ENCODE measurements at regions not wholly inside any gene's neighbourhood (a gene's known extent, or its start where the extent isn't known, plus 50 kb on each side); places are given as distances from the start of the nearest gene placed in this dataset.

- DNase-seq (ENCODE audit: low read depth, low spot score), result no peak
- ChIA-PET POLR2A (no interaction called here), CTCF (no interaction called here)
- H3K4me3 ChIP-seq (ENCODE audit: low read depth, low read length), result no peak overlapping the region
- TF ChIP-seq CTCF (IDR thresholded peaks at IDR 0.05; ENCODE audit: insufficient read depth, low read length, missing control alignments), result no peak
These were observed 282.0 kb downstream of the ISL1 start for GRCh38 chr5:51665251-51665593.

- ChIA-PET CTCF (no interaction called here), POLR2A (no interaction called here)
- DNase-seq (ENCODE audit: low read depth, low spot score), result no peak
- no peak for TF ChIP-seq CTCF (IDR thresholded peaks at IDR 0.05; ENCODE audit: insufficient read depth, low read length, missing control alignments)
- no peak overlapping the region for H3K4me3 ChIP-seq (ENCODE audit: low read depth, low read length)
These were observed 285.8 kb downstream of the ISL1 start for GRCh38 chr5:51669095-51669494.

- H3K4me3 ChIP-seq (ENCODE audit: low read depth, low read length), result no peak overlapping the region
- no peak for DNase-seq (ENCODE audit: low read depth, low spot score)
- POLR2A ChIA-PET, result no interaction called here
- no peak for TF ChIP-seq CTCF (IDR thresholded peaks at IDR 0.05; ENCODE audit: insufficient read depth, low read length, missing control alignments)
- CTCF ChIA-PET, result no interaction called here
These were observed 295.1 kb downstream of the ISL1 start for GRCh38 chr5:51678330-51678729.

GRCh38 chr5:51679286-51679685 lies 296.0 kb downstream of the ISL1 start:
- H3K4me3 ChIP-seq (ENCODE audit: low read depth, low read length), result no peak overlapping the region
- ChIA-PET CTCF (no interaction called here), POLR2A (no interaction called here)
- no peak for DNase-seq (ENCODE audit: low read depth, low spot score)
- no peak for TF ChIP-seq CTCF (IDR thresholded peaks at IDR 0.05; ENCODE audit: insufficient read depth, low read length, missing control alignments)

GRCh38 chr5:51684794-51685355 lies 301.6 kb downstream of the ISL1 start:
- TF ChIP-seq CTCF (IDR thresholded peaks at IDR 0.05; ENCODE audit: insufficient read depth, low read length, missing control alignments), result no peak
- DNase-seq (ENCODE audit: low read depth, low spot score), result no peak
- ChIA-PET CTCF (no interaction called here), POLR2A (no interaction called here)
- no peak overlapping the region for H3K4me3 ChIP-seq (ENCODE audit: low read depth, low read length)

- H3K4me3 ChIP-seq (ENCODE audit: low read depth, low read length), result no peak overlapping the region
- TF ChIP-seq CTCF (IDR thresholded peaks at IDR 0.05; ENCODE audit: insufficient read depth, low read length, missing control alignments), result no peak
- CTCF ChIA-PET, result no interaction called here
- DNase-seq (ENCODE audit: low read depth, low spot score), result no peak
- POLR2A ChIA-PET, result no interaction called here
These were observed 302.2 kb downstream of the ISL1 start for GRCh38 chr5:51685419-51685818.
